NCI-H526 treated with DMSO at 0.1 percent for 48 hours (cell line): ENCODE measurements at regions not wholly inside any gene's neighbourhood (a gene's known extent, or its start where the extent isn't known, plus 50 kb on each side); places are given as distances from the start of the nearest gene placed in this dataset.
"Not testable (repeated sequence)": the region's sequence is repeated elsewhere in the genome, so short reads cannot be mapped to it uniquely, and the experiment has no call there.

ENCODE experiments used
- DNase-seq: peaks from one replicate; lab custom pipeline; 2025; lab: John Stamatoyannopoulos, UW

DNA sequence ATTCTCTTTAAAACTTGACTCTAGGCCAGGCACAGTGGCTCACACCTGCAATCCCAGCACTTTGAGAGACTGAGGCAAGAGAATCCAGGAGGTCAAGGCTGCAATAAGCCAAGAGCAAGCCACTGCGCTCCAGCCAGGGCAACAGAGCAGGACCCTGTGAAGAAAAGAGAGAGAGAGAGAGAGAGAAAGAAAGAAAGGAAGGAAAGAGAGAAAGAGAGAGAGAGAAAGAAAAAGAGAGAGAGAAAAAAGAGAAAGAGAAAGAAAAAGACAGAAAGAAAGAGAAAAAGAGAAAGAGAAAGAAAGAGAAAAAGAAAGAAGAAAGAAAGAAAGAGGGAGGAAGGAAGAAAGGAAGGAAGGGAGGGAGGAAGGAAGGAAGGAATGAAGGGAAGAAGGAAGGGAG, 76.7 kb downstream of the RIN2 start:
- no peak for DNase-seq

DNA sequence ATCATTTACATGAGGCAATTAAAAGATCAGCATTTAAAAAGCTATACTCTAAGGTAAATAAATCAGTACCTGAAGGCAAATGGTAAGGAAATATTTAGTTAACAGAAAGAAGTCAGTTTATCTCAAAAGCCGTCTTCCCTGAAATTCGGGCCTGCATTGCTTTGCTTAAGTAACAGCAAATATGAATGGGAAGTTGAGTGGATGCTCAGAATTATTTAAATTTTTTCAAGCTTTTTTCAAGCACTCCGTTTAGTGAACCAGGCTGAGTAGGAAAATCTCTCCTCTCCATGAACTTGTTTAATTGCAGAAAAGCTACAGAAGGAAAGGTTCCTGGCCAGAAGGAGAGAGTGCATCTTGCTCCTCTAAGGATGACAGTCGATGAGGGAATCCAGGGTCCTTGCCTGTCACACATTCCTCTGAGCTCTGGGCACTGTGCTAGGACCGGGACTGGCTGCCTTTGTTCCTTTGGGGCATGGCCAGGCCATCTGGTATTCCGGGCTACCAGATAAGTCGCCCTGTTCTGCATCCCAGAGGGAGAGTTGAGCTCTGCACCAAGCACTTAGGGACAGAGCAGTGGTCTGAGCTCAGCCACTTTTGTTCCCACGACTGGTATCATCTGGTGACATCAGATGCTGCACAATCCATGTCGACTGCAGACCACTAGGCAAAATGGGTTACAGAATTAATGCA, 77.6 kb downstream of the RIN2 start:
- DNase-seq, result no peak

DNA sequence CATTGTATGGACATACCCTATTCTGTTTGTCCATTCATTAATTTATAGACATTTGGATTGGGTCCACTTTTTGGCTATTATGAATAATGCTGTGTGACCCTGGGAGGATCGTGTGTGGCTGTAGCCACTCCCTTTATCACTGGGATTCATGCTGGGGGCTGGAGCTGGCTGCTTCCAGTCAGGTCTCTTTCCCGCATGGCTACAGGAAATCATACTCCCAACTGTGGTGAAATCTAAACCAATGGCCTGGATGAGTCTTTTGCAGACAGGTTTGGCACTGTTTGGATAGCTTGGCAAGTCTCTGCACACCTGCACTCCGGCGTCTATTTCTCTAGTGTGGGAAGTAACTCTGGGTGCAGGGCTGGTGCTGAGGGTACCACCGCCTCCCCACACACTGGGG, 80.4 kb downstream of the RIN2 start:
- no peak for DNase-seq

DNA sequence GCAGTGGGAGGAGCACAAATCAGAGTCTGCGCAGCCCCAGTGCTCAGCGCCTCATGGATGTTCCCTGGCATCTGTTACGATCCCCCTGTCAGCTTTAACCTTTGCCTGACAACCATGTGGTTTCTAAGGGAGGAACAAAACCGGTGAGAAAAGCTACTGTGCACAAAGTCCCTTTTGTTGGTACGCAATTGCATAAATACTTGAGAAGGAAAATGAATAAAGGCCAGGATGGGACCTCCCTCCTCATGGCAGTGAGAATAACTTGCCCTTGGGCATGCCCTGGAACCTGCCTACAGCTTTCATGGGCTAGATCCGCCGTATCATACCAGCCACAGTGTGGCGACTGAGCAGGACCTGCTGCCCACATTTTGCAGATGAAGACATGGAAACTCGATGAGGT, 81.0 kb downstream of the RIN2 start:
- no peak for DNase-seq

DNA sequence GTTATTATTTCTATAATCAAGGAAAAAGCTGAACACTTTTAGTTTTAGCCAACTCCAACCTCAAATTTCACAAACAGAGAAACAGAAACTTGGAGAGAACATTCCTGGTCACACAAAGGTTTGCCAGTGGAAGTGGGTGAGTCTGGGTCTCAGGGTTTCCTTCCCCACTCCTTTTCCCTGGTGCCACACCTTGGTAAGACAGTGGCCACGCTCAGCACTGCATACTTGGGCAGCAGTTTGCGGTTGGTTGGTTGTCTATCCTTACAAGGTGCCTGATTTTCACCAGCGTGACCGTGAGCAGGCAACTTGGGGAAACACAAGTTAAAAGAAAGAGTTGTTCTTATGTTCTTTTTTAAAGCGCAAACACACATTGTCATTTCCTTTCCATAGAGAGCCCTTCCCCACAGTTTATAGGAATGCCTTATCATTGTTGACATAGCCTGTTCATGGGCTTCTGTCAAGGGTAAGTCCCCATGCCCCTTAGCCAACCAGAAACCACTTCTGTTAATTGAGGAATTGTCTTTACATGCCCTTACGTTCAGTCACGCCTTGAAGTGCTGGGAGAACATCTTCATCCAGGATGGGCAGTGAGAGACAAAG, 82.2 kb downstream of the RIN2 start:
- no peak for DNase-seq

DNA sequence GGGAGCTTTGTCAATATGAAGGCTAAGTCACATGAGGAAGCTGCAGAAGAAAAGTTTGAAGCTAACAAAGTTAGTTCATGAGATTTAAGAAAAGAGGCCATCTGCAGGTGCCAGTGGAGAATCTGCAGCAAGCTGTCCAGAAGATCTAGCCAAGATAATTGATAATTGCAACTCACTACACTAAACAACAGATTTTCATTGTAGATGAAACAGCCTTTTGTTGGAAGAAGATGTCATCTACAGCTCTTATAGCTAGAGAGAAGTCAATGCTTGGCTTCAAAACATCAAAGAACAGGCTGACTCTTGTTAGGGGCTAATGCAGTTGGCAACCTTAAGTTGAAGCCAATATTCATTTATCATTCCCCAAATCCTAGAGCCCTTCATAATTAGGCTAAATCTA, 83.7 kb downstream of the RIN2 start:
- DNase-seq, result no peak

DNA sequence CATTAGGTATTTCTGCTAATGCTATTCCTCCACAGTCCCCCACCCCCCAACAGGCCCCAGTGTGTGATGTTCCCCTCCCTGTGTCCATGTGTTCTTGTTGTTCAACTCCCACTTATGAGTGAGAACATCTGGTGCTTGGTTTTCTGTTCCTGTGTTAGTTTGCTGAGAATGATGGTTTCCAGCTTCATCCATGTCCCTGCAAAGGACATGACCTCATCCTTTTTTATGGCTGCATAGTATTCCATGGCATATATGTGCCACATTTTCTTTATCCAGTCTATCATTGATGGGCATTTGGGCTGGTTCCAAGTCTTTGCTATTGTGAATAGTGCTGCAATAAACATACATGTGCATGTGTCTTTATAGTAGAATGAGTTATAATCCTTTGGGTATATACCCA, 86.8 kb downstream of the RIN2 start:
- DNase-seq, result not testable (repeated sequence)

DNA sequence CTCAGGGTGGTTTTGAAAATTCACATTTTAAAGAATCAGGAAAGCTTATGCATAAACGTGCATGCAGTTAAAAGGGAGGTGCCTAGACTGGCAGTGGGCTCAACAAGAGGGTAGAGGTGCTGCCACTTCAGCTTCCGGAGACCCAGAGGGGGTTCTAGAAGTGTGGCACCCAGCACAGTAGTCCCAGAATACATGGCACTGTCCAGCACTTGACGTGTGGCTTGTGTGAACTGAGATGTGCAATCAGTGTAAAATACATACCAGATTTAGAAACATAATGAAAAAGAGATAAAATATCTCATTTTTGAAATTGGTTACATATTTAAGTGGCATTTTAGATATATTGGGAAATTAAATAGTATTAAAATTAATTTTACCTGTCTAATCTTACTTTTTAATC, 89.3 kb downstream of the RIN2 start:
- no peak for DNase-seq

DNA sequence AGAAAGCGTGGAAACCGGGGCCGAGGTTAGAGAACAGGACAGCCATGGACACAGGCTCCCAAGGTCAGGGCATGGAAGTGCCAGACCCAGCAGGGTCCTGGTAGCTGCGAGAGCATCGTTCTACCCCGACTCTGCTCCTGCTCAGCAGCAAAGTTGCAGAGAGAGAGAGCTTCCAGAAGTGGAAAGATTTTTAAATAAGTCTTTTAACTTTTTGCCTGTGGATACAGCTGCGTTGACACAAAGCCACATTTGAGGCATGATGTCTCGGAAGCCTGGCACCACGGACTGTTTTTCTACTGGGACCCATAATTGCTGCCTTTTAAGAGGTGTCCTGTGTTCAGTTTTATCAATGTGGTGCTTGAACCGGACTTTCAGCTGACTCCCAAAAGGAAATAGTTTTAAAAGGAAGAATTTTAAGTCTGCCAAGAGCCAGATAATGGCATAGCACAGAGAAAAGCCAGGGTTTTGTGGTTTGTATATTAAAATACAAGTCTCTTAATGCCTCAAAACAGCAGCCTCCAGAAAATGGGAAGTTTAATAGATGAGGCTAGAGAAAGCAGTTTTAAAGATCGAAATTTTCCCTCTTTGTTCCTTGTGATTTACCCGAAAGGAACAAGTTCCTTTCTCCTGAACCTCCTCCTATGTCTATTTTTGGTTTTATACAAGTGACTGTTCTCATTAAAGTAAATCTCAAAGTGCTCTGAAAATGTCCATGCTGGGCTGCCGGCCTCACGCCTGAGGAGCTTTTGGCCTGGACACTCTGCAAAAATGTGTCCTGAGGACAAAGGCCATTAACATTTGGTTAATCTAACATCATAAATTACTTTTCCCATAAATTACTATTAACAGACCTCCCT, 91.5 kb downstream of the RIN2 start:
- DNase-seq, result no peak

DNA sequence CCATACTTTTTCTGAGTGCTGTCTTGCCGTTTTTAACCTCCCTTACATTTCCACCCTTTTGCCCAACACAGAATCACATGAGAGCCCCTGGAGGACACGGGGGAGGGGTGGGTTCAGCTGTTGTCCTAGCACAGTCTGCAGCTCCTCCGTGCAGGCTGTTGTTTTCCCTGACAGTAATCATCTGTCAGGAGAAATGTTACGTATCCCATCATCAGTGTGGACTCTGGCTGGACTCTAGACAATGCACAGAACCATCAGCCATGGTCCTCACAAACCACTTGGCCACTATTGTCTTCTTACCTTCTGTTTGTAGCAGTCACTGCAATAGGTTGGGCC, 92.1 kb downstream of the RIN2 start:
- DNase-seq, result no peak

DNA sequence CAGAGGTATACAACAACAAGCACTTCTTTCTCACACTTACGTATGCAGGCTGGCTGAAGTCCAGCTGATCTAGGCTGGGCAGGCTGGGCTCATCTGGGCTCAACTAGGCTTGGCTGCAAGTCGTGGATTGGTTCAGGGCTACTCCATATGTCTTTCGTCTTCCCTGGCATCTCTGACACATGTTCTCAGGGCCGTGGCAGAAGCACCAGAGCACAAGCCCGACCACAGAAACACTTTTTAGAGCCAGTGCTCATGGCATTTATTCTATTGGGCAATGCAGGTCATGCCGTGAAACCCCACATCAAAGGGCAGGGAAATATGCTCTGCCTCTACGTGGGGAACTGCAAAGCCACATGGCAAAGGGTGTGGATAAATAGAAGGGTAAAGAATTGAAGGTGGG, 93.8 kb downstream of the RIN2 start:
- DNase-seq, result no peak

DNA sequence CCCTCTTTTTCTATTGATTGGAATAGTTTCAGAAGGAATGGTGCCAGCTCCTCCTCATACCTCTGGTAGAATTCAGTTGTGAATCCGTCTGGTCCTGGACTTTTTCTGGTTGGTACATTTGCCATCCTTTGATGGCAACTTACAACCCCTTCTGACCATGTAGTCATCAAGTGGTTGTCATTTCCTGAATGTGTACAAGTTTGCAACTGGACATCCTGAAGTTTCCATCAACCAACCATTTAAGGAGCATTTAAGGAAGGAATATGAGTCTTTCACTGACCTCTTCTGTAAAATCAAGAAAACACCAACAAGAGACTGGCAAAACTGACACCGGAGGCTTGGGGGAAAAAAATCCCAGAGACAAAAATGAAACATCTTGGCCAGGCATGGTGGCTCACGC, 97.4 kb downstream of the RIN2 start:
- DNase-seq, result no peak

DNA sequence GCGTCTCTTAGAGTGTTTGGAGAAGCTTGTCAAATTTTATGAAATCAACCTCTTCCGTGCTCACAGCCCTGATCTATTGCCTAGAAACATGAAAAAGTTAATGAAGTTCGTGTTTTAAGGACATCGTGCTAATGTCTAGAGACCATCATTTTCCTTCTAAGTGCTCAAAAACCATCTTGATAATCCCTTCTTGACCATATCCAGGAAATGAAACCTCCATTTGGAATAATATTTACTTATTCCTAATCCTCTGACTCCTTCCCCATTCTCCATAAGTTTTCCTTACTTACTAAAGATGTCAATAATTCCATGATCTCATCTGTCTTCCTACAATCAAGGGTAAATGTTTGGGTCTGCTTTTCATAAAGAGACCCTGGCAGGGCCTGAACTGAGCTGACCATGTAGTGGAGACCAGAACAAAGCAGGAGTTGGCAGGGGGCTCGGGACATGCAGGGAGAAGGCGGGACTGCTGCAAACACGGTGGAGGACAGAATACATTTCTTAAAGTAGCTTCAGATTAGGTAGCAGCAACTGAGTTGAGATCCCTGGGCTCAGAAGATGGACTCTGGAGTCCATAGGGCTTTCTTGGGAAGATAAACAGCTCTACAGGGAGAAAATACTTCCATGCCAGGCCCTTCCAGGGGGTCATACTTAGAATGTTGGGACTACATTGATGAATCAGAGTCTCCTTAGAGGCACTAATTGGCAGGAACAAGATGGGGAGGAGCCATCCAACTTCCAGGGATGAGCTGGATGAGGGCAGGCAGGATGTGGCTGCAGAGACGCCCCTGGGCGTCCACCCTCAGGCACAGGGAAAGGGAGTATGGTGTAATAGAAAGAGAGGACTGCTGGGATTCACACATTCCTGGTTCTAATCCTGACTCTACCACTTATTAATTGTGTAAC, 100.7 kb downstream of the RIN2 start:
- no peak for DNase-seq

DNA sequence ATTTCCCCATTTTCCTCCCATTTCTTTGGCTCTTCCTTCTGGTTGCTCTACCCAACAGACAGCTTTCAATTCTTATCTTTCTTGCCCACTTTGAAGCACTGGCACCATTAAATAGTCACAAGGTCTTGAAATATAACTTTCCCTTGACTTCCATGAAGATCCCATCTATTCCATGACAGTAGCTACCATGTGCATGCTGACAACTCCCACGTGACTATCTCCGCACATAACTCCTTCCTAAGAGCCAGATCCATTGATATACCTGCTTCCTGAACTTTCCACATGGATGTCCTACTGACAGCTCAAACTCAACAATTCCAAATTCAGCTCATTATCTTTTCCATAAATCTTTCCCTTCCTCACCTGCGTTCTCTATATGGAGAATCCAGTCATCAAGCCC, 101.4 kb downstream of the RIN2 start:
- DNase-seq, result no peak

DNA sequence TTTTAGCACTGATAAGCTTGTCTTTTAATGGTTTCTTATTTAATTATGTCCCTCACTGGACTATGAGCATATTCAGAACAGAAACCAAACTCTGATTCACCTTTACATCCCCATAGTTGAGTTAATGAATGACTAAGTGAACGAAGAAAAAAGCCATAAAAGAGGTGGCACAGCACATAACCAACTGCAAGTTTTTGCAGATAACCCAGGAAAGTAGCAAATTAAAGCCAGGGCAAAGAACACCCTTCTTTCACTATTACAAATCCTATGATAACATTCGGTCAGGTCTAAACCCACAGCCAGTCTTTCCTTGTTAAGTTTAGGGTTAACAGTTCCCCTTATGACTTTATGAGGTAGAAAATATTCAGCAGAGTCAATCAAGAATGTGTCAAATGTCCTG, 102.7 kb downstream of the RIN2 start:
- DNase-seq, result no peak

DNA sequence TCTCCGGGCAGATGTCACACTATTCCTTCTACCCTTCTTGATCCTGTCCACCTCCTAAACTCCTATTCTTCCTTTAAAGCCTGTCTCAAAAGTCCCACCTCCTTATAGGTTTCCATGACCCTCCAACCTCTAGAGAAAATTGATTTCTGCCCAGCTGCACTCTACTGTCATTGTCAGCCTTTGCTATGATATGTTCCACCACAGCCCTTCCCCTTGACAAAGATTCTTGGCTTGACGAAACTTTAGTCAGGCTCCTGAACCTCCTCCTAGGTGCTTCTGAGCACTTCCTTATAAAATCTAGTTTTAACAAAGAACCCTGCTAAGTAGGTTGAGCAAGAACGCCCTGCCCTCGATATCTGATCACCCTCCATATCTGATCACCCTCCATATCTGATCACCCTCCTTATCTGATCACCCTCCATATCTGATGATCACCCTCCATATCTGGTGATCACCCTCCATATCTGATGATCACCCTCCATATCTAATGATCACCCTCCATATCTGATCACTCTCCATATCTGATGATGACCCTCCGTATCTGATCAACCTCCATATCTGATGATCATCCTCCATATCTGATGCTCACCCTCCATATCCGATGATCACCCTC, 103.2 kb downstream of the RIN2 start:
- DNase-seq, result no peak

DNA sequence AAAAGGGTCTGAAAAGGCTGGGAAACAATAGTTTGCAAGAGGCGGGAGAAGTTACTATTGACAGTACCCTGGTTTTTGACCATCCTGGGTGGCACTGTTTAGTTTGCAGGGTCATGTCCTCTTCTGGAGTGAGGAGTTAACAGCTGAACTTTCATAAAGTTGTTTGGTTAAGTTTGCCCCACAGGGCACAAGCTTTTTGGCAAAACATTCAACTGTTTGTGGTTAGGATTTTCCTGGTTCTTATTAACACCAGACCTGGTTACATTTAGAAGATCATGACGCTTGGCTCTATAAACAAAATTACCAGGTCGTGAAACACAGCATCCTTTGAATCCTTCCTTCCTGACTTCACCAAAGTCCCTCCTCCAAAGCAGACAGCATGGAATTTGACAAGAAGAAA, 106.1 kb downstream of the RIN2 start:
- DNase-seq, result no peak

DNA sequence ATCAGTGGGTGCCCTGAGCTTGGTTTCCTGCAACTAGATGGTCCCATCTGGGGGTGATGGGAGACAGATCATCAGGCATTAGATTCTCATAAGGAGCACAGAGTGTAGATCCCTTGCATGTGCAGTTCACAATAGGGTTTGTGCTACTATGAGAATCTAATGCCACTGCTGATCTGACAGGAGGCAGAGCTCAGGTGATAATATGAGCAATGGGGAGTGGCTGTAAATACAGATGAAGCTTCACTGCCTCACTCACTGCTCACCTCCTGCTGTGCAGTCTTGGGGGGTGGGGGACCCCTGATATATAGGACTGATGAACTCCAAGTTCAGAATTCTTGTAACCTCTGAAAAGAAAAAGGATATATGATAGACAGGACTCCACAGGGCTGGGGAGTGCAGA, 108.0 kb downstream of the RIN2 start:
- no peak for DNase-seq

DNA sequence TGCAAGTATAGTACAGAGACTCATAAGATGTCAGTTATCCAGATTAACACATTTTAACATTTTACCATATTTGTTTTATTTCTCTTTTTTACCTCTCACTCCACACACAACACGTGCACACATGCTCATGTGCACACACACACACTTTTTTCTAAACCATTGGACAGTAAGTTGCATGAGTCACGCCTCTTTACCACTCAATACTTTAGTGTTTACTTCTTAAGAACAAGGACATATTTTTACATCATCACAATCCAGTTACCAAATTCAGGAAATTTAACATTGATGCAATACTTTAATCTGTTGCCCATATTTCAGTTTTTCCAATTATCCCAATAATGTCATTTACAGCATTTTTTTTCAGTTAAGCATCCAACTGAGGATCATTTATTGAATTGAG, 109.0 kb downstream of the RIN2 start:
- DNase-seq, result no peak

DNA sequence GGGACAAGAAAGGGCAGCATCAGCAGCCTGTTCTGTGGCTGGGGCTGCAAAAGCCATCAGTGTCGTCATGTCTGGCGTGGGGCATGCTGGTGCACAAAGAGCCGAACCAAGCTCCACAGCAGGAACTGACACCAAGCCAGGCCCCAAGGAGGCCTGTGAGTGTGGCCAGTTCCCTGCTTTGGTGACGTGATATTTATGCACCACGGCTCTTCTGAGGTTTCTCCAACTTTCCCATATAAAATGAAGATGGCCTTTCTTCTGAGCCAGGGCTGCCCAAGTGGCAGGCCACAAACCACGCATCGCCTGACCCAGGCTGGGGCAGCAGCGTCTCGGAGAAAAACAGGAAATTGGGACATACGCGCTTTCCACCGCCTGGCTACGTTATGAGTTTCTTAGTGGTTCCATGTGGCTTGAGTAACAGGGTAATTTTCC, 109.9 kb downstream of the RIN2 start:
- DNase-seq, result no peak

DNA sequence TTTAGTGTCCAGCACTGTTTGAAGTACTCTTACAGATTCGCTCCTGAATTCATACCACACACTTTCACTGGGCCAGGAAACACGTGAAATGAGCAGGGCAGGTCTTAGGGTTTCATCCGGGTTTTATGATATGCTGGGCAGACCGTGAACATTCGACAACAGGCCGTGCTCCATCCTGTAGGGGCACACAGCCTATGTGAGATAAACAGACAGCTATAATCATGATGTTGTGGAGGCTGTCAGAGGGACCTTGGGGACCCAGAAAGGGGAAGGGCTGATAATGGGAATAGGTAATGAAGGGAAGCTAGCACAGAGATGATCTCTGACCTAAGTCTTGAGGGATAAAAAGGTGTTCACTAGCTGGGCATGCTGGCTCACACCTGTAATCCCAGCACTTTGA, 110.4 kb downstream of the RIN2 start:
- no peak for DNase-seq

DNA sequence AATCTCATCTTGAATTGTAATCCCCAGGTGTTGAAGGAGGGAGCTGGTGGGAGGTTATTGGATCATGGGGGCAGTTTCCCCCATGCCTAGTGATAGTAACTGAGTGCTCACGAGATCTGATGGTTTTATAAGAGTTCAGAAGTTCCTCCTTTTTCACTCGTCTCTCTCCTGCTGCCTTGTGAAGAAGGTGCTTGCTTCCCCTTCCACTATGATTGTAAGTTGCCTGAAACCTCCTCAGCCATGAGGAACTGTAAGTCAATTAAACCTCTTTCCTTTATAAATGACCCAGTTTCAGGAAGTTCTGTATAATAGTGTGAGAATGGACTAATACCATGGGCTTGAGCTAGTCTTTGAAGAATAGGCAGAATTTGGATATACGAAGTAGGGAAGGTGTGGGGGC, 113.9 kb downstream of the RIN2 start:
- DNase-seq, result no peak
